Neural crest cell (in vitro differentiated cells): ENCODE measurements at regions not wholly inside any gene's neighbourhood (a gene's known extent, or its start where the extent isn't known, plus 50 kb on each side); places are given as distances from the start of the nearest gene placed in this dataset.

Source experiments
- DNase-seq: peaks from one replicate; pipeline ENCODE4 v3.0.0; 2021; ENCODE audit warnings: low read depth, mixed read lengths, low spot score
- H3K27ac Mint-ChIP-seq: one replicate; pipeline ENCODE4 v1.8.0; 2021; ENCODE audit warnings: mild to moderate bottlenecking, mixed read lengths; ENCODE audit not compliant: unreplicated experiment
- H3K27me3 Mint-ChIP-seq: 2 replicates; pipeline ENCODE4 v1.8.0; 2021; ENCODE audit warnings: low read depth, mild to moderate bottlenecking, mixed read lengths
- H3K36me3 Mint-ChIP-seq: 2 replicates; pipeline ENCODE4 v1.8.0; 2021; ENCODE audit warnings: low read depth, mild to moderate bottlenecking, mixed read lengths
- H3K4me1 Mint-ChIP-seq: 2 replicates; pipeline ENCODE4 v1.8.0; 2021; ENCODE audit warnings: mixed read lengths
- H3K4me3 Mint-ChIP-seq: one replicate; pipeline ENCODE4 v1.8.0; 2021; ENCODE audit warnings: mild to moderate bottlenecking, mixed read lengths
- H3K9me3 Mint-ChIP-seq: 2 replicates; pipeline ENCODE4 v1.8.0; 2021; ENCODE audit warnings: mixed read lengths
- CTCF ChIP-seq: fragments of 200-600 bp; sonication (generic); conservative IDR thresholded peaks from 2 replicates; pipeline ENCODE4 v1.5.0; 2021; ENCODE audit warnings: antibody characterized with exemption, mild to moderate bottlenecking

GRCh38 chr17:73831699-73832098 is 187.5 kb upstream of the SDK2 start:
- no peaks in the 10 kb centered on the region for H3K9me3 Mint-ChIP-seq
- no peak overlapping the region for H3K27ac Mint-ChIP-seq
- DNase-seq: no peak
- peaks cover 9% of the 10 kb centered on the region for H3K27me3 Mint-ChIP-seq
- peaks cover 43% of the 10 kb centered on the region for H3K4me1 Mint-ChIP-seq
- H3K4me3 Mint-ChIP-seq: no peak overlapping the region
- H3K36me3 Mint-ChIP-seq: no peaks in the 10 kb centered on the region
- TF ChIP-seq CTCF: no peak

- Mint-ChIP-seq H3K36me3 (no peaks in the 10 kb centered on the region), H3K27ac (no peak overlapping the region), H3K4me1 (peaks cover 23% of the 10 kb centered on the region), H3K27me3 (peaks cover 11% of the 10 kb centered on the region), H3K9me3 (peaks cover 2% of the 10 kb centered on the region), H3K4me3 (no peak overlapping the region)
- TF ChIP-seq CTCF: no peak
- DNase-seq: no peak
These were observed 189.7 kb upstream of the SDK2 start for GRCh38 chr17:73833775-73834488.

GRCh38 chr17:73834684-73835343 is 190.6 kb upstream of the SDK2 start:
- peaks cover 2% of the 10 kb centered on the region for H3K9me3 Mint-ChIP-seq
- H3K27ac Mint-ChIP-seq: no peak overlapping the region
- TF ChIP-seq CTCF: no peak
- H3K4me1 Mint-ChIP-seq: peaks cover 15% of the 10 kb centered on the region
- no peak for DNase-seq
- H3K4me3 Mint-ChIP-seq: no peak overlapping the region
- H3K36me3 Mint-ChIP-seq: no peaks in the 10 kb centered on the region
- peaks cover 11% of the 10 kb centered on the region for H3K27me3 Mint-ChIP-seq

- H3K27ac Mint-ChIP-seq: no peak overlapping the region
- peaks cover 2% of the 10 kb centered on the region for H3K9me3 Mint-ChIP-seq
- no peak for TF ChIP-seq CTCF
- peaks cover 10% of the 10 kb centered on the region for H3K4me1 Mint-ChIP-seq
- H3K27me3 Mint-ChIP-seq: peaks cover 11% of the 10 kb centered on the region
- DNase-seq: no peak
- H3K36me3 Mint-ChIP-seq: no peaks in the 10 kb centered on the region
- no peak overlapping the region for H3K4me3 Mint-ChIP-seq
These were observed 191.4 kb upstream of the SDK2 start for GRCh38 chr17:73835605-73836004.

- H3K9me3 Mint-ChIP-seq: peaks cover 2% of the 10 kb centered on the region
- H3K4me1 Mint-ChIP-seq: peaks cover 8% of the 10 kb centered on the region
- TF ChIP-seq CTCF: no peak
- no peak overlapping the region for H3K4me3 Mint-ChIP-seq
- H3K36me3 Mint-ChIP-seq: no peaks in the 10 kb centered on the region
- DNase-seq: no peak
- peaks cover 11% of the 10 kb centered on the region for H3K27me3 Mint-ChIP-seq
- H3K27ac Mint-ChIP-seq: peak overlapping the region; percentile 76
These were observed 194.6 kb upstream of the SDK2 start for GRCh38 chr17:73838815-73839214.
